ENCODE measurements at regions not wholly inside any gene's neighbourhood (a gene's known extent, or its start where the extent isn't known, plus 50 kb on each side); places are given as distances from the start of the nearest gene placed in this dataset.

- TF ChIP-seq CTCF (IDR thresholded peaks at IDR 0.05), result no peak
- no peak overlapping the region for H3K4me3 Mint-ChIP-seq
- ChIA-PET POLR2A (no interaction called here), CTCF (no interaction called here)
- intact Hi-C loops (cut with DNase I, micrococcal nuclease), result no loop called here
- no peak overlapping the region for H3K27ac ChIP-seq (ENCODE audit: low read depth in 1 of 2, low read length in 2 of 2)
- no peaks in the 10 kb centered on the region for H3K36me3 Mint-ChIP-seq (ENCODE audit: low read depth)
- H3K27ac Mint-ChIP-seq, result no peak overlapping the region
- no peak for DNase-seq
- no peaks in the 10 kb centered on the region for H3K27me3 Mint-ChIP-seq
- no peak for ATAC-seq (ENCODE audit: poor library complexity)
- no peaks in the 10 kb centered on the region for H3K4me1 Mint-ChIP-seq (ENCODE audit: low read depth)
- no peaks in the 10 kb centered on the region for H3K9me3 ChIP-seq (ENCODE audit: control insufficient read depth in 1 of 2, insufficient read depth in 1 of 2, low read length in 2 of 2)
- H3K4me3 ChIP-seq (ENCODE audit: low read length), result no peak overlapping the region
- no peaks in the 10 kb centered on the region for H3K36me3 ChIP-seq (ENCODE audit: insufficient read depth, low read length)
- no peaks in the 10 kb centered on the region for H3K4me1 ChIP-seq (ENCODE audit: insufficient read depth, low read length)
- no peaks in the 10 kb centered on the region for H3K27me3 ChIP-seq (ENCODE audit: control insufficient read depth in 1 of 2, insufficient read depth in 2 of 2, low read length in 2 of 2)
- peaks cover 7% of the 10 kb centered on the region for H3K9me3 Mint-ChIP-seq
Measured at GRCh38 chr12:83476695-83477690, 790.3 kb downstream of the TMTC2 start.

GRCh38 chr12:83476006-83476405, 789.3 kb downstream of the TMTC2 start:
- H3K4me3 ChIP-seq (ENCODE audit: low read length), result no peak overlapping the region
- H3K36me3 ChIP-seq (ENCODE audit: insufficient read depth, low read length), result no peaks in the 10 kb centered on the region
- Mint-ChIP-seq H3K4me3 (no peak overlapping the region), H3K36me3 (ENCODE audit: low read depth) (no peaks in the 10 kb centered on the region), H3K27ac (no peak overlapping the region), H3K27me3 (no peaks in the 10 kb centered on the region), H3K9me3 (peaks cover 7% of the 10 kb centered on the region), H3K4me1 (ENCODE audit: low read depth) (no peaks in the 10 kb centered on the region)
- H3K9me3 ChIP-seq (ENCODE audit: control insufficient read depth in 1 of 2, insufficient read depth in 1 of 2, low read length in 2 of 2), result no peaks in the 10 kb centered on the region
- ATAC-seq (ENCODE audit: poor library complexity) (no peak), DNase-seq (no peak)
- intact Hi-C loops (cut with DNase I, micrococcal nuclease), result no loop called here
- TF ChIP-seq CTCF (IDR thresholded peaks at IDR 0.05), result no peak
- no peaks in the 10 kb centered on the region for H3K4me1 ChIP-seq (ENCODE audit: insufficient read depth, low read length)
- ChIA-PET POLR2A (no interaction called here), CTCF (no interaction called here)
- H3K27me3 ChIP-seq (ENCODE audit: control insufficient read depth in 1 of 2, insufficient read depth in 2 of 2, low read length in 2 of 2), result no peaks in the 10 kb centered on the region
- H3K27ac ChIP-seq (ENCODE audit: low read depth in 1 of 2, low read length in 2 of 2), result no peak overlapping the region

- Histone ChIP-seq H3K4me3 (ENCODE audit: low read length) (no peak overlapping the region), H3K36me3 (ENCODE audit: insufficient read depth, low read length) (no peaks in the 10 kb centered on the region), H3K27me3 (ENCODE audit: control insufficient read depth in 1 of 2, insufficient read depth in 2 of 2, low read length in 2 of 2) (no peaks in the 10 kb centered on the region), H3K4me1 (ENCODE audit: insufficient read depth, low read length) (no peaks in the 10 kb centered on the region), H3K27ac (ENCODE audit: low read depth in 1 of 2, low read length in 2 of 2) (no peak overlapping the region), H3K9me3 (ENCODE audit: control insufficient read depth in 1 of 2, insufficient read depth in 1 of 2, low read length in 2 of 2) (no peaks in the 10 kb centered on the region)
- ATAC-seq (ENCODE audit: poor library complexity) (no peak), DNase-seq (no peak)
- intact Hi-C loops (cut with DNase I, micrococcal nuclease), result no loop called here
- POLR2A ChIA-PET, result no interaction called here
- Mint-ChIP-seq H3K4me1 (ENCODE audit: low read depth) (no peaks in the 10 kb centered on the region), H3K36me3 (ENCODE audit: low read depth) (no peaks in the 10 kb centered on the region), H3K27me3 (no peaks in the 10 kb centered on the region), H3K4me3 (no peak overlapping the region), H3K9me3 (no peaks in the 10 kb centered on the region), H3K27ac (no peak overlapping the region)
- no peak for TF ChIP-seq CTCF (IDR thresholded peaks at IDR 0.05)
- CTCF ChIA-PET, result no interaction called here
Measured at GRCh38 chr12:83474369-83474768, 787.7 kb downstream of the TMTC2 start.

All from CD4-positive, alpha-beta T cell (primary cell).